H4 (cell line): ENCODE measurements at regions not wholly inside any gene's neighbourhood (a gene's known extent, or its start where the extent isn't known, plus 50 kb on each side); places are given as distances from the start of the nearest gene placed in this dataset.
"Not testable (repeated sequence)": the region's sequence is repeated elsewhere in the genome, so short reads cannot be mapped to it uniquely, and the experiment has no call there.

Experiments used
- DNase-seq: peaks from one replicate; pipeline ENCODE4 v3.0.0-alpha.2; 2015; ENCODE audit warnings: low spot score

DNA sequence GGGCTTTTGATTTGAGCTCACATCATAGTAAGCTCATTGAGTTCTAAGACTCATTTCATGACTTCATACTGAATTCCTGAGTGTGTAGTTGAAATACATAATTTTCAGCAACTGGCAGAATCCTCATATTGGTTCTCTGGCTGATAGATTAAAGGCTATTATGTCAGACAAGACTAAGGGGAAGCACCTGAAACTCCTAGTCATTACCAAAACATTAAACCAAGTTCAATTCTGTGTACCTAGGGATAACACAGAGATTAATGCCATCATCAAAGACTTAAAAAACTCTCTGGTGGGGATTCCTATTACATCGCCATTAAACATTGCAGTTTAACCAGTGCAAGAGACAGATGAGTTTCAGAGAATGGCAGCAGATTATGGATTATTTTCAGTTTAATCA lies 339.1 kb downstream of the PTPRC start:
- no peak for DNase-seq

DNA sequence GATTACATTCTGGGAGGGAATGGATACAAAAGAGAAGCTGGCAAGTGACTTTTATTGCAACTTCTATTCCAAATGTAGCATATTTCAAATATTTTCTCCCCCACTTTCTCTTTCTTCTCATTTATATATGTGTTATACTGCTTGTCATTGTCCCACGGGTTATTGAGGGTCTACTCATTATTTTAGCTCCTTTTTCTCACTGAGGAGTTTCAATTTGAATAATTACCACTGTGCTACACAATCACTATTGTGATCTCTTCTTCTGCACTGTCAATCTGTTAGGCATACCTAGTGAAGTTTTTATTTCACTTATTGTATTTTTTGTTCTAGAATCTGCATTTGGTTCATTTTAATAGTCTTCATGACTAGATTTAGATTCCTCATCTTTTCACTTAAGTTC lies 339.7 kb downstream of the PTPRC start:
- DNase-seq, result no peak

GRCh38 chr1:198986036-198986435 lies 347.2 kb downstream of the PTPRC start:
- no peak for DNase-seq

DNA sequence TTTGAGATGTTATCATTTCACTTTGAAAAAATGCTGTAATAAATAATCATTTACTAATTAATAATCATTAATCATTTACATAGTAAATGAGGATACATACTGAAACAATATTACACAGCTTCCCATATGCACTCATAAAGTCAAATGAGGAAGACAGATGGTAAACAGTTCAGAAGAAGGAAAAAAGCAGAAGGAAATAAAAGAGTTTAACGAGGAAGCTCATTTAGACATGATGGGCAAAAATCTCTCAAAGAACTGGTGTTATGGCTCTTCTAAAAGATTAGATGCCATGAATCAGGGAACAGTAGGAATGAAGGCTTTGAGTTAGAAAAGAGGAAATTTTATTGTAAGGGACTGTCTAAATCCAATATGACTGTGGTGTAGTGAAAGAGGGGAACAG lies 347.6 kb downstream of the PTPRC start:
- no peak for DNase-seq

DNA sequence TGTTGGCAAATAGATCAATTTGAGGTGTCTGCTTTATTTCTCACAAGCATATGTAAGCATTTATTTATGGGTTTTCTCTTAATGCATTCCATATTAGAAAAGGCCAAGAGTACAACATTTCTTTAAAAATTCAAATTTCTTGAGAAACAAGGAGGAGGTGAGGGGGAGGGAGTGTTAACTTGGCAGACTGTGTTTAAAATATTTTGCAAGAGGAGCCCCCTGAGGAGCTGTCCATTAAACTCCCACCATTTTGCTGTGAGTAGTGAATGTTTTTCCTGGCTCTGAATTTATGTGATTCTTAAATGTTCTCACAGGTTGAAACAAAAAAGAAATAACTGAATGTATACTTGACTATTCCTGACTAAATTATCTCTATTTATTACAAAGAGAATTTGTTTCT lies 363.8 kb downstream of the PTPRC start:
- DNase-seq, result no peak

GRCh38 chr1:199007423-199007822 lies 368.6 kb downstream of the PTPRC start:
- no peak for DNase-seq

DNA sequence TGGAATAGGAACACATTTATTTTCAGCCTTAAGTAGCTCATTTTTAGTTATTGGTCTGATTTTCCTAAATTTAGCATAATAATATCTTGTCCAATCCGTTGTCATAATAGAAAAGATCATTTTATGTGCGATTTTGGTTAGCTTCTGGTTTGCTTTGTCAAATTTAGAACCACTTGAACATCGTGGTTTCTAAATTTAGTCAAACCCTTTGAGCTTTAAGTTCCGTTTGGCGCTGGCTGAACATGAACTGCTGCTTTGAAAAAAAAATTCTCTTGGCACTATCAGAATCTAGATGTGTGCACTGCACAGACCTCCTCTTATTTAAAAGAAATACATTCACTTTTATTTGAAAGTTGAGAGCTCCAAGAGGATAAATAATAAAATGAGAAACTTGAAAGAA lies 370.6 kb downstream of the PTPRC start:
- DNase-seq, result no peak

DNA sequence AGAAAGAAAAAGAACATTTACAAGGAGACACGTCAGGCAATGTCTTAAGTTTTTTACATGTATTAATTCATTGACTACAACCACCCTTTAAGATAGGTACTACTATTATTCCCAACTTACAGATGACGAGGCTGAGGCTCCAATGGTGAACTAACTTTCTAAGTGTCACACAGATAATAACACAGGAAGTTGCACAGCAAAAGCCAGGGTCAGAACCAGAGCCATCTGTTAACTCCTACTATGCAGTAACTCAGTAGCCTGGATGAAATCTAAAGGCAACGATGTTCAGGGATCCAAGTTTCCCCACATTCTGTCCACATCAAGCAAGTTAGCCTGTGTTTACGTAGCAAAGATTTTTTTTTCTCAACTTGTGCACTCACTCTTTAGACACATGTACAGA lies 371.7 kb downstream of the PTPRC start:
- DNase-seq, result no peak

- no peak for DNase-seq
Observed at GRCh38 chr1:199010933-199011332, 372.1 kb downstream of the PTPRC start.

DNA sequence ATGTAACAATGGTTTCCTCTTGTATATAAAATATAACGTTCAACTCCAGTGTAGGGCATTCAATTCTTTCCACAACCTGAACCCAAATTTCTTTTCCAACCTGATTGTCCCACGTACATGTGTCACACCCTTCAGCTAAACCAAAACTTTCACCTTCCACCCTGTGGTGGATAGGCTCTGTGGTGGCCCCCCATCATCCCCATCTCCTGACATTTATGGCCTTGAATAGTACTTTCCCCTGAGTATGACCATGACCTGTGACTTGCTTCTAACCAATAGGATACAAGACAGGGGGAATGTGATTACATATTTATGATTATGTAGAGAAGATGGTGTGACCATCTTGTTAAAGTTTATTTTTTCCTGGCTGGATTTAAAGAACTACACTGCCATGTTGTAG lies 377.0 kb downstream of the PTPRC start:
- DNase-seq, result no peak

DNA sequence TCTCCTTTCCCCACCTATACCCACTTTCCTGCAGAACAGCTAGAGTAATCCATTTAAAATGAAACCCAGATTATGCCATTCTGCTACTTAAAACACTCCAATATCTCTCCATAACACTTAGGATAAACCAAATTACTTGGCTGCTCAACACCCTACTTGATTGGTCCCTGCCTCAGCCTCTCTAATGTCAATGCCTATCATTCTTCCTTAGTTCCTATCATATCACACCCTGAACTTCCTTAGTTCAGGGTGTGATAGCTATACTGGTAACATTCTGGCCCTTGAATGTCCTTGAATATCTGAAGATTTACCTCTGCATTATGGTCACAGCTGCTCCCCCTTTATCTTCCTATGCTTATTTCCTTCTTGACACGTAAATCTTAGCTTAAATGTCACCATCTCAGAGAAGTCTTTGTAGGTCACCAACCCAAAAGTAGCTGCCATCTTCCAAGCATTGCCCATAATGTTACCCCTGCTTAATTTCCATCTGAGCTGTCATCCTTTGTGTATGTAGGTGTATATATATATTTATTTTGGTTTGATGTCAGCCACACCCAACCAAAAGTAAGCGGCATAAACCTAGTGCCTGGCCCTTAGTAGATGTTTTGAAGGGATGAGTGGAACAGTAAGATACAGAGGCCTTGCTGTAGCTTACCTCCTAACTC lies 379.8 kb downstream of the PTPRC start:
- DNase-seq, result no peak

DNA sequence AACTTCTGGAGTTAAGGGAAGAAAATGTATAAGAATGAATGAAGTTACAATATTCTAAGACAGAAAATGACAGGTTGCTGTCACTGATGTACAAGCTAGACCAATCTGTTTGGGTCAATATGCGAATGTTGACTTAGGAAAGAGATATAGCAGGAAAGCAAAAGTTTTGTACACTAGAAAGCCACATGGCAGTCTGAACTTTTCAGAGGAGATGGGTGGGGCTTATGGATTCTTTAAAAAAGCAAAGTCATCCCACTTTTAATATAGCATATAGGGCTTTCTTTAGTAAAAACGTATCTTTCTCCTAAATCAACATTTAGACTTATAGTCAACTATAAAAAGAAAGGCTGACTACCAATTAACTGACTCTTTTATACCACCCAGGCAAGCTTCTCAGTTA lies 381.2 kb downstream of the PTPRC start:
- no peak for DNase-seq

- no peak for DNase-seq
Observed at GRCh38 chr1:199020904-199021303, 382.1 kb downstream of the PTPRC start.

DNA sequence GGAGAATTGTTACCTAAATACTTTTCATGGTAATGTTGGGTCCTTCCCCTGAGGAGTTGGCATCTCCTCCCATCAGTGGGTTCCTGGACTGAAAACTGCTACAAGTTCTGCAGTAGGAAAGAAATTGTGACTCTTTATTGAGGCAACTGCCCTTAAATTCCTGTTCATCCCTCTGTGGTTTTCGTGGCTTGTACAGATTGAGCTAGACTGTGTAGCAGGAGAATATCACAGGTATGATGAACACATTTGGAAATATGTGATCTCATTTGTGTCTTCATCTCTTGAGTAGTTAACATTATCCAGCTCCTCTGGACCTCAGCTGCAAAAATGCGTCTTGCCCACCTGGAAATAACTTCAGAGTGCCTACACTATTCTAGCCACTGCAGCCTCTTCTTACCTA lies 390.6 kb downstream of the PTPRC start:
- DNase-seq, result no peak

DNA sequence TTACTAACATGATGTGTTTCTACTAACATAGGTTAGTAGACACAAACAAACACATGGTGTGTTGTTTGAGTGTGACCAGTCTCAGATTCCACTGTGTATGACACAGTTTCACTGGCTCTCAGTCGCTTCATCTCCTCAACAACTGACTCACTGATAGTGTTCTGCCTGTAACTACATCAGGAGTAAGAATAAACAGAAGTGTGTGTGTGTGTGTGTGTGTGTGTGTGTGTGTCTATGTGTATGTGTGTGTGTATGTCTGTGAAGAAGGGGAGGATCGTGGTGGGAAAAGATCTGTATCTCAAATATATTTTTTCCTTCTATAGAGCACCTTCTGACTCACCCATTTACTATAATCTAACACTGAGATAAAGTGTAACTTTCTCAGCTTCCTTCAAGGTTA lies 391.0 kb downstream of the PTPRC start:
- DNase-seq, result no peak

- not testable (repeated sequence) for DNase-seq
Observed at GRCh38 chr1:199030541-199030940, 391.7 kb downstream of the PTPRC start.

- not testable (repeated sequence) for DNase-seq
Observed at GRCh38 chr1:199031170-199031569, 392.3 kb downstream of the PTPRC start.

DNA sequence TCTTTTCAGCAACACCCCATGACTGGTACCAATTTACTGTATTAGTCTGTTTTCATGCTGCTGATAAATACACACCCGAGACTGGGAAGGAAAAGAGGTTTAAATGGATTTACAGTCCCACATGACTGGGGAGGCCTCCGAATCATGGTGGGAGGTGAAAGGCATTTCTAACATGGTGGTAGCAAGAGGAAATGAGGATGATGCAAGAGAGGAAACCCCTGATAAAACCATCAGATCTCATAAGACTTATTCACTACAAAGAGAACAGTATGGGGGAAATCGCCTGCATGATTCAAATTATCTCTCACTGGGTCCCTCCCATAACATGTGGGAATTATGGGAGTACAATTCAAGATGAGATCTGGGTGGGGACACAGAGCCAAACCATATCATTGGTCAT lies 393.6 kb downstream of the PTPRC start:
- not testable (repeated sequence) for DNase-seq

DNA sequence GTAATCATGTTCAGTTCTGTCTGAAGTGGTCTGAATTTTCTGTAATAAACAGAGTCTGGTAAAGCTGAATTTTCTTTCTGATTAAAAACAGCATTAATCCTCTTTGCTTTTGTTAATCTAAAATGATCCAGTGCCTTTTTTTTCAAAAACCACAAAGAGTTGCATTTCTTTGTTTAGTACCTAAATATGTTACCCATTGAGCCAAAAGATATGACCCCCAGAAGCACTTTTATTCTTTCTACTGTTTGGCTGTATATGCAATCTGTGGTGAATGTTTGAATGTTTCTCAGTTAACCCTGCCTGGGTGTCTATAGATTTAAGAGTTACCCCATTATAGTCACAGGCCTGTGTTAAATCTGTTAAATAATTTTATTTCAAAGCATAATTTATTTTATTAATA lies 394.8 kb downstream of the PTPRC start:
- no peak for DNase-seq

DNA sequence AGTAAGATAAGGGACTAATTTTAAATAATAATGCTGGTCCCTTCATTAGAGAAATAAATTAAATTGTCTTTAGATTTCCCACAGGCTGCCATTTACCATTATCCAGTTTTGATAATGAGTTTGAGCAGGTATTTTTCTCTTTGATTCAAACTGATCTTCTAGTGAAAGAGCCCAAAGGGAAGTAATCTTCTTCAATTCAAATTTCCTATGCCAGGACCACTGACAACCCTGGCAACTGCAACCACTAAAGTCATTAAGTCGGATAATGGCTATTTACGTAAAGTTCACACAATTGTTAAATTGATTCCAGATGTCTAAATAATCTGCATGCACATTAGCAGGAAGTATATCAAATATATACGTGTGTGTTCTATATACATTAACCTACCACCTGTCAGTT lies 399.3 kb downstream of the PTPRC start:
- no peak for DNase-seq

GRCh38 chr1:199040076-199040905 lies 401.5 kb downstream of the PTPRC start:
- no peak for DNase-seq

- no peak for DNase-seq
Observed at GRCh38 chr1:199041173-199041914, 402.5 kb downstream of the PTPRC start.

DNA sequence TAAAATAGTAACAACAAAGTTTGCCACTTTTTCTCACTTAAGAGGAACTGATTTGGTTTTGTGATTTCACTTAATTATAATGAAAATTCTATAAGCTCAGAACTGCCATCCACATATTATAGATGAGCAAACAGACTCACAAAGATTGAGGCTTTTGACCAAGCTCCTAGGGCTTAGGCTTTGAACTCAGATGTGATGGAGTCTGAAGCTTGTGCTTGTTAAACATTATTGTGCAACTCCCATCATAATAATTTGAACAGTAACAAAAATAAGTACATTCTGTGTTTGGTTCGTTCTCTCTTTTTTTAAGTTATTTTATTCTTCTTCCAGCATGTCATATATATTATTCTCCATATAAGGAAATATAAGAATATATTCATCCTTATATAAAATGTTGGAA lies 403.4 kb downstream of the PTPRC start:
- no peak for DNase-seq
